ENCODE measurements at regions not wholly inside any gene's neighbourhood (a gene's known extent, or its start where the extent isn't known, plus 50 kb on each side); places are given as distances from the start of the nearest gene placed in this dataset.

- no peak for DNase-seq (ENCODE audit: low read depth)
- no peak for TF ChIP-seq CTCF (IDR thresholded peaks at IDR 0.05; ENCODE audit: insufficient read depth, low read depth, low read length)
- POLR2A ChIA-PET, result no interaction called here
- Histone ChIP-seq H3K4me3 (ENCODE audit: low read depth, low read length) (no peak overlapping the region), H3K36me3 (ENCODE audit: control insufficient read depth, insufficient read depth, low read length) (no peaks in the 10 kb centered on the region), H3K27me3 (ENCODE audit: control insufficient read depth, insufficient read depth, low read length) (no peaks in the 10 kb centered on the region)
- CTCF ChIA-PET, result interaction anchor here (0.5 to 0.7 kb wide), 2 partner anchors 118 to 1071 kb away, joined by 3 read pairs; no protein-coding TSS in a partner anchor
Measured at GRCh38 chr12:116389326-116389725, 111.8 kb upstream of the MED13L start.

GRCh38 chr12:116389990-116390389, 112.5 kb upstream of the MED13L start:
- H3K36me3 ChIP-seq (ENCODE audit: control insufficient read depth, insufficient read depth, low read length), result no peaks in the 10 kb centered on the region
- no peaks in the 10 kb centered on the region for H3K27me3 ChIP-seq (ENCODE audit: control insufficient read depth, insufficient read depth, low read length)
- ChIA-PET POLR2A (no interaction called here), CTCF (interaction anchor here (0.5 to 0.7 kb wide), 3 partner anchors 119 to 1072 kb away, joined by 3 read pairs; no protein-coding TSS in a partner anchor)
- DNase-seq (ENCODE audit: low read depth), result peak; percentile 84
- no peak overlapping the region for H3K4me3 ChIP-seq (ENCODE audit: low read depth, low read length)
- TF ChIP-seq CTCF (IDR thresholded peaks at IDR 0.05; ENCODE audit: insufficient read depth, low read depth, low read length), result no peak

GRCh38 chr12:116390401-116391335, 113.2 kb upstream of the MED13L start:
- DNase-seq (ENCODE audit: low read depth), result no peak
- POLR2A ChIA-PET, result no interaction called here
- H3K27me3 ChIP-seq (ENCODE audit: control insufficient read depth, insufficient read depth, low read length), result no peaks in the 10 kb centered on the region
- no peak overlapping the region for H3K4me3 ChIP-seq (ENCODE audit: low read depth, low read length)
- no peak for TF ChIP-seq CTCF (IDR thresholded peaks at IDR 0.05; ENCODE audit: insufficient read depth, low read depth, low read length)
- CTCF ChIA-PET, result interaction anchor here (0.6 to 0.7 kb wide), 2 partner anchors 21 to 200 kb away, joined by 3 read pairs; no protein-coding TSS in a partner anchor
- no peaks in the 10 kb centered on the region for H3K36me3 ChIP-seq (ENCODE audit: control insufficient read depth, insufficient read depth, low read length)

- POLR2A ChIA-PET, result no interaction called here
- Histone ChIP-seq H3K4me3 (ENCODE audit: low read depth, low read length) (no peak overlapping the region), H3K36me3 (ENCODE audit: control insufficient read depth, insufficient read depth, low read length) (no peaks in the 10 kb centered on the region), H3K27me3 (ENCODE audit: control insufficient read depth, insufficient read depth, low read length) (no peaks in the 10 kb centered on the region)
- no peak for DNase-seq (ENCODE audit: low read depth)
- TF ChIP-seq CTCF (IDR thresholded peaks at IDR 0.05; ENCODE audit: insufficient read depth, low read depth, low read length), result no peak
- CTCF ChIA-PET, result interaction anchor here (0.6 kb wide), 1 partner anchor 22 kb away, joined by 3 read pairs; no protein-coding TSS in a partner anchor
Measured at GRCh38 chr12:116391501-116391900, 114.0 kb upstream of the MED13L start.

GRCh38 chr12:116392061-116392460, 114.6 kb upstream of the MED13L start:
- DNase-seq (ENCODE audit: low read depth), result no peak
- CTCF ChIA-PET, result interaction anchor here (1.3 kb wide), 1 partner anchor 208 kb away, joined by 4 read pairs; no protein-coding TSS in a partner anchor
- no peak for TF ChIP-seq CTCF (IDR thresholded peaks at IDR 0.05; ENCODE audit: insufficient read depth, low read depth, low read length)
- Histone ChIP-seq H3K36me3 (ENCODE audit: control insufficient read depth, insufficient read depth, low read length) (no peaks in the 10 kb centered on the region), H3K4me3 (ENCODE audit: low read depth, low read length) (no peak overlapping the region), H3K27me3 (ENCODE audit: control insufficient read depth, insufficient read depth, low read length) (no peaks in the 10 kb centered on the region)
- POLR2A ChIA-PET, result no interaction called here
